Nephron (organoid): ENCODE measurements at regions not wholly inside any gene's neighbourhood (a gene's known extent, or its start where the extent isn't known, plus 50 kb on each side); places are given as distances from the start of the nearest gene placed in this dataset.
A peak's percentile ranks its signal among the peaks of the same experiment; 100 is the strongest.

ENCODE experiments used
- H3K27ac Mint-ChIP-seq, 3 experiments: 2 replicates each; pipeline ENCODE4 v1.8.0; 2020; ENCODE audit warnings: mixed read lengths in 3 of 3, mild to moderate bottlenecking in 2 of 3, moderate library complexity in 1 of 3
- H3K27me3 Mint-ChIP-seq: 2 replicates; pipeline ENCODE4 v1.8.0; 2021; ENCODE audit warnings: low read depth, mild to moderate bottlenecking, moderate library complexity, mixed read lengths
- H3K36me3 Mint-ChIP-seq: 2 replicates; pipeline ENCODE4 v1.8.0; 2020; ENCODE audit warnings: low read depth, mixed read lengths
- H3K4me1 Mint-ChIP-seq: 2 replicates; pipeline ENCODE4 v1.8.0; 2020; ENCODE audit warnings: mixed read lengths
- H3K4me3 Mint-ChIP-seq, 3 experiments: 2 replicates each; pipeline ENCODE4 v1.8.0; 2020; ENCODE audit warnings: mild to moderate bottlenecking in 3 of 3, mixed read lengths in 3 of 3, moderate library complexity in 2 of 3
- H3K9me3 Mint-ChIP-seq: 2 replicates; pipeline ENCODE4 v1.8.0; 2020; ENCODE audit warnings: mixed read lengths
- TF ChIP-seq, protein P1 (sequence below), 3 experiments: fragments of 200-600 bp; sonication (generic); IDR thresholded peaks; one replicate each; pipeline ENCODE4 v1.5.0; 2021; ENCODE audit warnings: antibody characterized with exemption in 3 of 3; ENCODE audit not compliant: unreplicated experiment in 3 of 3

DNA sequence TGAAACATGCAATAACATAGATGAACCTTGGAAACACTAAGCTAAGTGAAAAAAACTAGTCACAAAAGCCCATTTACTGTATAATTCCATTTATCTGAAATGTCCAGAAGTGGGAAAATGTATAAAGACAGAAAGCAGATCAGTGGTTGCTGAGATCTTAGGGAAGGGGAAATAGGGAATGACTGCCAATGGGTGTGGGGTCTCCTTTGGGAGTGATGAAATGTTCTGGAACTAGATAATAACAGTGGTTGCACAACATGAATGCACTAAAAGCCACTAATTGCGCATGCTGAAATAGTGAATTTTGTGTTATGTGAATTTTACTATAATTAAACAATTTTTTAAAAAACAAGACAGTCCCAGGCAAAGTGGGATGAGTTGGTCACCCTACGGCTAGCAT is 472.8 kb downstream of the CCDC171 start:
- Mint-ChIP-seq H3K27ac (no peak overlapping the region), H3K4me3 (no peak overlapping the region), H3K36me3 (no peaks in the 10 kb centered on the region), H3K27me3 (no peaks in the 10 kb centered on the region), H3K4me1 (no peaks in the 10 kb centered on the region), H3K9me3 (peaks cover 15% of the 10 kb centered on the region)
- TF ChIP-seq, protein P1, sequence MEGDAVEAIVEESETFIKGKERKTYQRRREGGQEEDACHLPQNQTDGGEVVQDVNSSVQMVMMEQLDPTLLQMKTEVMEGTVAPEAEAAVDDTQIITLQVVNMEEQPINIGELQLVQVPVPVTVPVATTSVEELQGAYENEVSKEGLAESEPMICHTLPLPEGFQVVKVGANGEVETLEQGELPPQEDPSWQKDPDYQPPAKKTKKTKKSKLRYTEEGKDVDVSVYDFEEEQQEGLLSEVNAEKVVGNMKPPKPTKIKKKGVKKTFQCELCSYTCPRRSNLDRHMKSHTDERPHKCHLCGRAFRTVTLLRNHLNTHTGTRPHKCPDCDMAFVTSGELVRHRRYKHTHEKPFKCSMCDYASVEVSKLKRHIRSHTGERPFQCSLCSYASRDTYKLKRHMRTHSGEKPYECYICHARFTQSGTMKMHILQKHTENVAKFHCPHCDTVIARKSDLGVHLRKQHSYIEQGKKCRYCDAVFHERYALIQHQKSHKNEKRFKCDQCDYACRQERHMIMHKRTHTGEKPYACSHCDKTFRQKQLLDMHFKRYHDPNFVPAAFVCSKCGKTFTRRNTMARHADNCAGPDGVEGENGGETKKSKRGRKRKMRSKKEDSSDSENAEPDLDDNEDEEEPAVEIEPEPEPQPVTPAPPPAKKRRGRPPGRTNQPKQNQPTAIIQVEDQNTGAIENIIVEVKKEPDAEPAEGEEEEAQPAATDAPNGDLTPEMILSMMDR (IDR thresholded peaks at IDR 0.05; ENCODE audit: unreplicated experiment in 3 of 3): no peak

DNA sequence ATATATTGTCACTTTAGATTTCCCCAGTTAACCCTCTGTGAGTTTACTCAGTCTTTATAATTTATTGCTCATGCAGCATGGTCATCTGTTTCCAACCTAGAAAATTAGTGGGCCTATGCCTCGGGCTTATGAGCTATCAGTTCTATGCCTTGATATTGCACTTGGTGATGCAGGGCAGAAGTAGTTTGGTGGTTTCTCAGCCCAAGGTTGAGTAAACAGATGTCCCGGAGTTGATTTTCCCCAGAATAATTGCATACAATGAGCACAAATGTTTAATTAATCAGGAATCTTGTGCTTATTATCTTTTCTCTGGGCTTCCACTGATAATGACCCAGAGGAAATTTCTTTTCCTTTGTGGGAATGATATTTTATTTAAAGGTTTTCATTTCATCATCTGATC is 474.0 kb downstream of the CCDC171 start:
- Mint-ChIP-seq H3K4me3 (no peak overlapping the region), H3K36me3 (no peaks in the 10 kb centered on the region), H3K4me1 (peaks cover under 1% of the 10 kb centered on the region), H3K9me3 (peaks cover 15% of the 10 kb centered on the region), H3K27ac (no peak overlapping the region), H3K27me3 (no peaks in the 10 kb centered on the region)
- TF ChIP-seq, protein P1 (IDR thresholded peaks at IDR 0.05; ENCODE audit: unreplicated experiment in 3 of 3): no peak

DNA sequence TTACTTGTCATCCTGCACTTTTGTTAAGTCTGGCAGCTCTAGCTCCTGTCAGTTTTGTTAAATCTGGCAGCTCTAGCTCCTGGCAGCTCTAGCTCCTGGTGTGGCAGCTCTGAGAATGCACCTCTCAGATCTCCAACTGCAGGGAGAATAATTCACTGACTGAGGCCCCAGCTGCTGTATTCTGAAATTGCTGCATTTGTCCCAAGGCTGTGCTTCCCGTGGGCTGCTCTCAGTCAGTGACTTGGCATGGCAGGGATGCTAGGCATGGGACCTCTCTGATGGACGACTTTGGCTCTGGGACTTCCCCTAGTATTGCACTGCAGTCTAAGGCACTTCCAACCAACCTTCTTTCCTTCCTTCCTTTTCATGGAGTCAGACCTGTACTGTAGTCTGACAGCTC is 475.7 kb downstream of the CCDC171 start:
- H3K36me3 Mint-ChIP-seq: no peaks in the 10 kb centered on the region
- H3K9me3 Mint-ChIP-seq: peaks cover 9% of the 10 kb centered on the region
- H3K4me3 Mint-ChIP-seq: no peak overlapping the region
- TF ChIP-seq, protein P1 (IDR thresholded peaks at IDR 0.05; ENCODE audit: unreplicated experiment in 3 of 3): no peak
- no peak overlapping the region for H3K27ac Mint-ChIP-seq
- H3K27me3 Mint-ChIP-seq: no peaks in the 10 kb centered on the region
- H3K4me1 Mint-ChIP-seq: peaks cover 4% of the 10 kb centered on the region

DNA sequence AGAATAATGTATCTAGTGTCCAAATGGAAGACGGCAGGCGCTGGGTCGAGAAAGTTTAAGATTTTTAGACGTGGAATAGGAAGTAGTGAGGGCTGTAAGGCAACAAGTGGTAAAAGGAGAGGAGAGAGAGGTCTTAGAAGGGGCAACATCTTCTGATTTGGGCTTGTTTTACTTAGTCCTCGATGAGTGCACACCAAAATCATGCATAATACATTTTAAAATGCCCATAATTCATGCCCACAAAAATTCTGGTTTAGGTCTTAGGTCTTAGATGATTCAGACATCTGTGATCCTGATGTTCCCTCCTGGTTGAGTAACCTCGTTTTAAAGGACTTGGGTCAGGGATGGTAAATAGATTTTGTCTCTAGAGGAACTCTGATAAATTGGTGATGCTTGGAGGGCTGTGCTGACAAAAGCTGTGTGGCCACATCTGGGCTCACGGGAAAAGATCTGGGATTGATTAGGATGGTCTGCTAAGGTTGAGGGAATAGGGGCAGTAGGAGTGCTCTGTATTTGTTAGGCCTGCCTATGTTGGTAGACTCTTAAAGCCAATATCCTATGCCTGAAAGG is 476.3 kb downstream of the CCDC171 start:
- H3K4me3 Mint-ChIP-seq: no peak overlapping the region
- peaks cover 8% of the 10 kb centered on the region for H3K4me1 Mint-ChIP-seq
- H3K27me3 Mint-ChIP-seq: no peaks in the 10 kb centered on the region
- peak overlapping the region in 1 of 3 experiments; percentile 4 for H3K27ac Mint-ChIP-seq
- TF ChIP-seq, protein P1 (IDR thresholded peaks at IDR 0.05; ENCODE audit: unreplicated experiment in 3 of 3): no peak
- peaks cover 5% of the 10 kb centered on the region for H3K9me3 Mint-ChIP-seq
- H3K36me3 Mint-ChIP-seq: no peaks in the 10 kb centered on the region

DNA sequence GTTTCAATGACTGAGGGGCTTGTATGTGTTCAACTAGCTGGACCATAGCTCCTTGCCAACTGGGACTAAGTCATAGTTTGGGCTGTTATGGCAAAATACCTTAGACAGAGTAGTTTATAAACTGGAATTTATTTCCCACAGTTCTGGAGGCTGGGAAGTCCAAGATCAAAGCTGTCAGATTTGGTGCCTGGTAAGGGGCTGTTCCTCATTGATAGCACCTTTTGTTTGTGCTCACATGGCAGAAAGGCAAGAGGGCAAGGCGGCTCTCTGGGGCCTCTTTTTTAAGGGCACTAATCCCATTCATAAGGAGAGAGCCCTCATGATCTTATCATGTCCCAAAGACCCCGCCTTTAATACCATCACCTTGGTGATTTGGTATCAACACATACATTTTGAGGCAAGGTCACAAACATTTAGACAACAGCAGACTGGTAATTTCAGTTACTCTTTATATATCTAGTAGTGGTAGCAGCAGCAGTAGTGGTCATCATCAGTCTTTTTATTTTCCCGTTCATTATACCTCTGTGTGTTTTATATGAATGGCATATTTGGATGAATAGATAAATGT is 477.0 kb downstream of the CCDC171 start:
- peaks cover 13% of the 10 kb centered on the region for H3K4me1 Mint-ChIP-seq
- peak overlapping the region in 1 of 3 experiments; percentile 4 for H3K27ac Mint-ChIP-seq
- H3K27me3 Mint-ChIP-seq: no peaks in the 10 kb centered on the region
- peaks cover 2% of the 10 kb centered on the region for H3K9me3 Mint-ChIP-seq
- H3K4me3 Mint-ChIP-seq: no peak overlapping the region
- TF ChIP-seq, protein P1 (IDR thresholded peaks at IDR 0.05; ENCODE audit: unreplicated experiment in 3 of 3): no peak
- no peaks in the 10 kb centered on the region for H3K36me3 Mint-ChIP-seq
